NCI-H146 (cell line): ENCODE measurements at regions not wholly inside any gene's neighbourhood (a gene's known extent, or its start where the extent isn't known, plus 50 kb on each side); places are given as distances from the start of the nearest gene placed in this dataset.
"Not testable (repeated sequence)": the region's sequence is repeated elsewhere in the genome, so short reads cannot be mapped to it uniquely, and the experiment has no call there.

ENCODE experiments used
- DNase-seq: peaks from one replicate; lab custom pipeline; 2025; lab: John Stamatoyannopoulos, UW

DNA sequence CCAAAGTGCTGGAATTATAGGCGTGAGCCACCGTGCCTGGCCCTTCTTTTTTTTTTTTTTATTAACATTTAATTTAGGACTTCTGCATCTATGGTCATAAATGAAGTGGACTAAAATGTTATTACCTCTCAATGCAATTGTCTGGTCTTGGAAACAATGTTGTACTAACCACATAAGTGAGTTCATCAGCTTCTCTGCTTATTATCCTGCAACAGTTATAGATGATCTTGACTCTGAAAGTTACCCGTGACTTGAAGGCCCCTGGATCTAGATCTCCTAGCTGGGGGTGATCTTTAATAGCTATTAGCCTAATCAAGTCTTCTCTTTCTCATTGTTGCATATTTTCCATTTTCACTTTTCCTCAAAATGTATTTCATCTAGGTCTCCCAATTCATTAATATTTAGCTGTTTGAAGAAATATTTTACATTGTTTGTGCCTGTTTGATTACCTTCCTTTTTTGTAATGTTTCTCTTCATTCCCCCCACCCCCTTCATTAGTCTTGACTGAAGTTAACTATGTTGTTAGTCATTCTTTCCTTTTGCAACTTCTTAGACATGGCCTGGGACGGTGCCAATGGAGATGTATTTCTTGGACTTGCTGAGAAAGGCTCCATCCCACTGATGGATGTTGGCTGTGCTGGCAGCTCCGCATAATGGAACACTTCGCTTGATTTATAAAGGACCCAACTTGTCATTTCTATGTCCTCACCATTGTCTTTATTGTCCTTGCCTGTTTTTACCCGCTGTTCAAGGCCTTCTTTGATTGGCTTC is 141.6 kb upstream of the RIOK3 start:
- no peak for DNase-seq

- DNase-seq = no peak
Observed at GRCh38 chr18:23313379-23313778, 139.7 kb upstream of the RIOK3 start.

DNA sequence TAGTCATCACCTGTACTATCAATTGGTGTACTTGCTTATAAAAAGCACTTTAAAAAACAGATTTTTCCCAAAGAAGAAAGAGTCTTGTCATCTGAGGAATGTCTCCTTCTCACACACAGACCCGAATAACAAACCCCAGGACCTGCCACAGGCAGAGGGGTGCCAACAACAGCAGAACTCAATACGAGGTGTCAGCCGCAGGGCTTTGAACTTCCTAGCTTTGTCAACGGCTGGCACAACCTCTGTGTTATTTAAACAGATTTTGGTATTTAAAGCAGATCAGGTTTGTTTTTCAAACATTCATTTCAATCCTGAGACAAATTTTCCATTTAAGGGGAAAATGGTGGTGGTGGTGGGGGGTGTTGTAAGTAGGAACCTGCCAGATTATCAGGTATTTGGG is 138.4 kb upstream of the RIOK3 start:
- DNase-seq = no peak

DNA sequence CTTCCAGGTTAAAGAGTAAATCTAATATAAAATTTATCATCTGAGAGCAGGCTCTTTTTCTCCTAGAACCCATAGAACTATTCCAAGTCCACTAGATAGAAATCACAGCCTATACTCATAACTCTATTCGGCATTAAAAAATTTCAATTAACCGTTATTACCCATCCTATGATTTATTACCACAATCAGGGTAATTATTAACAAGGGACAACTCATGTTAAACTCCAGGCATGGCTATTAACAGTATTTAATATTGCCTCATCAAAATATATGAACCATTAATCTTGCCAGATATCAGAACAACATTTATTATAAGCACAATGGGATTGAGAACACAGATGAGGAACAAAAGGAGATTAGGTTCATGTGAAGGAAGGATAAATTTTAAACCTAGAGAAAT is 136.8 kb upstream of the RIOK3 start:
- DNase-seq = no peak

GRCh38 chr18:23316988-23317387 is 136.1 kb upstream of the RIOK3 start:
- no peak for DNase-seq

- DNase-seq = no peak
Observed at GRCh38 chr18:23317975-23318675, 135.0 kb upstream of the RIOK3 start.

DNA sequence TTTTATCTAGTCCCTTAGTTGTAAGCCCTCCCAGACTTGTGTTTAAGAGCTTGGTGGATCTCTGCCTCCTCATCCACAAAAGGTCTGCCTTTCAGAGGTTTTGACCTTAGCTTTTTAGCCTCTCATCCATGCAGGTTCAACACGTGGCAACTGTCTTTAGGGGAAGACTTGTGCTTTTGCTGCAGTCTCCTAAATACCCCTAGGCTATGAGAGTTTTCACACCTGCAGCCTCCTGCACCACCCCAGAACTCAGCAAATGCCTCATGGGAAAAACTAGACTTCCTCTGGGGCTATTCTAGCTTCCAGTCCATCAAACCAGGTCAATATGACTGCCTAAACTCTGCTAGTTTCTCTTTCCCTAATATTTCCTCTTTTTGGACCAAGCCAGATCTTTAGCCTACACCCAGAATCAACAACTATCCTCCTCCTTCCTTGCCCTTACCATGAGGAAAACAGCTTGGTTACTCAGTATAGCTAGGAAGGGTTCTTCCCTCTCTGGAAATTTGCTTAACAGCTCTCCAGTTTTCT is 132.3 kb upstream of the RIOK3 start:
- no peak for DNase-seq

DNA sequence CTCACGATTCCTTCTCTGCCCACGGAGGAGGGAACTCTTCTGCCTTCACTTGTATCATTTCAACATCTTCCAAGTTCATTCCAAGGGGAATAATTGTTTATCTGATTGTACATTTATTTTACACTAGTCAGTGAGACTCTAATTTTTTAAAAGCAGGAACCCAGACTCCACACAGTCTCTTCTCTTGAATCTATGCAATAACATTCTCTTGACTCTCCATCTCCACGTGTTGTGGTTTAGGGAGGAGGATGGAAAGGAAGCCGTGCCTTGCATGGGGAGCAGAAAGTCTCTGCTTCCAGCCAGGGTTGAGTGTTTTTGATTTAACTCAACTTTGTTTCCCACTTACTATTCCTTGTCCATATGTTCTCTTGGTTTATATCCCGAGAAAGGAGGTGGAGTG is 131.1 kb upstream of the RIOK3 start:
- no peak for DNase-seq

- no peak for DNase-seq
Observed at GRCh38 chr18:23324056-23324811, 128.9 kb upstream of the RIOK3 start.

GRCh38 chr18:23324861-23325260 is 128.2 kb upstream of the RIOK3 start:
- no peak for DNase-seq

DNA sequence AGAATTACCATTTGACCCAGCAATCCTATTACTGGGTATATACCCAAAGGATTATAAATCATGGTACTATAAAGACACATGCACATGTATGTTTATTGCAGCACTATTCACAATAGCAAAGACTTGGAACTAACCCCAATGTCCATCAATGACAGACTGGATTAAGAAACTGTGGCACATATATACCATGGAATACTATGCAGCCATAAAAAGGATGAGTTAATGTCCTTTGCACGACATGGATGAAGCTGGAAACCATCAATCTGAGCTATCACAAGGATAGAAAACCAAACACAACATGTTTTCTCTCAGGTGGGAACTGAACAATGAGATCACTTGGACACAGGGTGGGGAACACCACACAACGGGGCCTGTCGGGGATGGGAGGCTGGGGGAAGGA is 123.4 kb upstream of the RIOK3 start:
- DNase-seq = not testable (repeated sequence)

DNA sequence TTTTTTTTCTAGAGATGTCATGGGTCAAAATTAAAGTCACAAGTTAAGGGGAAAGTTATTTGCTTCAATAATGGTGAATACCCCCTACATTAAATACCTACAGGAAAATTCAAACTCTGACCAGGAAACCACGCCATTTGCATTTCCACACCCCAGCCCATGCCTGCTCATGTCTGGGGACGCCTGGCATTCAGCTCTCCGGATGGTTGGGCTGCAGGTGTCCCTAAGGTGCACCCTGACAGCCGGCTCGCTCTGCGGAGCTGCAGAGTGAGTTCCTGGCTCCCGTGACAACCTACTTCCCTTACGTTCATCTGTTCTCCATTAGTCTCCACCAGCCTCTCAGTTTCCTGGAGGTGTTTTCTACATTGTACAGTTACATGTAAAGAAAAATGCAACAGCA is 122.7 kb upstream of the RIOK3 start:
- DNase-seq = peak; percentile 66

- peak; percentile 95 for DNase-seq
Observed at GRCh38 chr18:23331091-23331920, 121.8 kb upstream of the RIOK3 start.

DNA sequence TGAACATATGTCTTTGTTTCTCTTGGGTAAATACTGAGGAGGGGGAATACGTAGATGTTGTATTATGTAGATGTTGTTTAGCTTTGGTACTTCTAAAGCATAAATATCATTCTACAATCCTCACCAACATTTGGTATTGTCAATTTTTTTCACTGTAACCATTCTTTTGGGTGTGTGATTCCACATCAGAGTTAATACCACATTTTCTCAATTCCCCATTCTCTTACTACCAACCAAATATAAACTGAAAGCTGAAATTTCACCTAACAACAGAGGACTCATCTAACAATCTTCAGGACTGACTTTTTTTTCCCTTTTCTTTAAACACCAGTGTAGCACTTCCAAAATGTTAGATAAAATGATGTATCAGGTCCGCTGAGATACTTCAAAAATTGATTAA is 120.7 kb upstream of the RIOK3 start:
- DNase-seq = no peak

DNA sequence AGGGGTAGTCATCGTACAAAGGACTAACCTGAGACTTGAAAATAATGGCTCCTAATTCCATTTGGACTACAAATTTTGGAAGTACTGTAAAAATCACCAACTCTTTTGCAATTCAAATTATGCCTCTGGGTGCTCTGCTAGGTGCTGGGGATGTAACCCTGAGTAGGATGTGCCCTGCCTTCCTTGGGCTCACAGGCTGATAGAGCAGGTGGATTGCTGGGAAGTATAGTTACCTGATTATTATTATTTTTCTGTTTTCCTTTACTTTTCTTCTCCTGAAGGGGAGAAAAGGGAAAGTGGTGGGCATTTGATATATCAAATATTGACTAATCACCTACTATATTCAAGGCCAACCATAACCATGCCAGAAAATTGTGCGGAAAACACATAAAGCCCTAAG is 119.3 kb upstream of the RIOK3 start:
- DNase-seq = no peak

GRCh38 chr18:23334569-23334968 is 118.5 kb upstream of the RIOK3 start:
- no peak for DNase-seq

DNA sequence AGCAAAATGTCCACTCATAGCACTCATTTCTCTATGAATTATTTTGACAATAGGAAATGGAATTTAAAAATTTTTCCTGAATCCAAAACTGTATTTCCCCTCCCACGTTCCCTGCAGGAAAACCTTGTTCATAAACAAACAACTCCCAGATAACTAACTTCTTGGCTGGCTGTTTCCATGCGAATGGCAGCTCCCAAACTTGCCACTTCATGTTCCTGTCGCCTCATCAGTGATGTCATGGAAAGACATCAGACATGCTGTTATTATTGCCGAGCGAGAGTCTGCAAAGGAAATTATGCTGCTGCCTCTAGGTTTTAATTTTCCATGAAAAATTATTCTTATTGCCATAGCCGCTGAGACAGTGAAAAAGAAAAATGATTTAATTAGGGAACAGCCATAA is 117.0 kb upstream of the RIOK3 start:
- DNase-seq = no peak

- DNase-seq = peak; percentile 86
Observed at GRCh38 chr18:23337599-23338444, 115.3 kb upstream of the RIOK3 start.

- no peak for DNase-seq
Observed at GRCh38 chr18:23340661-23341060, 112.4 kb upstream of the RIOK3 start.

GRCh38 chr18:23341383-23341782 is 111.7 kb upstream of the RIOK3 start:
- no peak for DNase-seq

GRCh38 chr18:23341983-23342382 is 111.1 kb upstream of the RIOK3 start:
- no peak for DNase-seq
